Trophoblast cell (in vitro differentiated cells and primary cell): ENCODE measurements at regions not wholly inside any gene's neighbourhood (a gene's known extent, or its start where the extent isn't known, plus 50 kb on each side); places are given as distances from the start of the nearest gene placed in this dataset.

Source experiments
- DNase-seq, 2 donors: peaks; one replicate each; pipeline ENCODE4 v3.0.0-alpha.2; 2016
- H2AFZ ChIP-seq: 2 replicates; pipeline ENCODE4 v1.6.1; 2013; ENCODE audit warnings: low read length, moderate library complexity, mild to moderate bottlenecking; ENCODE audit not compliant: insufficient read depth, poor library complexity
- H2AK5ac ChIP-seq: 2 replicates; pipeline ENCODE4 v1.6.1; 2013; ENCODE audit warnings: mild to moderate bottlenecking, low read length
- H2BK120ac ChIP-seq: 2 replicates; pipeline ENCODE4 v1.6.1; 2013; ENCODE audit warnings: low read length, mild to moderate bottlenecking, moderate library complexity; ENCODE audit not compliant: insufficient read depth, poor library complexity
- H2BK12ac ChIP-seq: 2 replicates; pipeline ENCODE4 v1.6.1; 2013; ENCODE audit warnings: mild to moderate bottlenecking, low read length, moderate library complexity
- H2BK5ac ChIP-seq: 2 replicates; pipeline ENCODE4 v1.6.1; 2013; ENCODE audit warnings: low read length, low read depth, moderate library complexity, mild to moderate bottlenecking; ENCODE audit not compliant: poor library complexity
- H3K14ac ChIP-seq: 2 replicates; pipeline ENCODE4 v1.6.1; 2013; ENCODE audit warnings: mild to moderate bottlenecking, low read length
- H3K18ac ChIP-seq: 2 replicates; pipeline ENCODE4 v1.6.1; 2013; ENCODE audit warnings: mild to moderate bottlenecking, low read length
- H3K23ac ChIP-seq: 2 replicates; pipeline ENCODE4 v1.6.1; 2013; ENCODE audit warnings: low read length
- H3K27ac ChIP-seq: 2 replicates; pipeline ENCODE4 v1.5.1; 2013; ENCODE audit warnings: low read depth, mild to moderate bottlenecking, inconsistent platforms, low read length, moderate library complexity
- H3K27me3 ChIP-seq: 2 replicates; pipeline ENCODE4 v1.6.1; 2013; ENCODE audit warnings: inconsistent platforms, mild to moderate bottlenecking, low read length, moderate library complexity; ENCODE audit not compliant: insufficient read depth
- H3K36me3 ChIP-seq, 2 experiments: 1 replicate in 1 of 2; 2 replicates in 1 of 2; pipeline ENCODE4 v1.6.1; 2013; ENCODE audit warnings: low read length in 2 of 2, mild to moderate bottlenecking in 2 of 2, moderate library complexity in 1 of 2; ENCODE audit not compliant: insufficient read depth in 2 of 2, control insufficient read depth in 1 of 2
- H3K4ac ChIP-seq: 2 replicates; pipeline ENCODE4 v1.6.1; 2013; ENCODE audit warnings: low read depth, mild to moderate bottlenecking, low read length, moderate library complexity
- H3K4me1 ChIP-seq, 2 experiments: 1 replicate in 1 of 2; 2 replicates in 1 of 2; pipeline ENCODE4 v1.6.1; 2013; ENCODE audit warnings: low read length in 2 of 2, mild to moderate bottlenecking in 2 of 2, moderate library complexity in 1 of 2; ENCODE audit not compliant: insufficient read depth in 2 of 2, control insufficient read depth in 1 of 2
- H3K4me2 ChIP-seq: 2 replicates; pipeline ENCODE4 v1.6.1; 2013; ENCODE audit warnings: inconsistent platforms, mild to moderate bottlenecking, low read length, moderate library complexity
- H3K4me3 ChIP-seq: 2 replicates; pipeline ENCODE4 v1.5.1; 2013; ENCODE audit warnings: mild to moderate bottlenecking, low read depth, low read length, inconsistent platforms
- H3K79me1 ChIP-seq: one replicate; pipeline ENCODE4 v1.6.1; 2013; ENCODE audit warnings: low read length
- H3K79me2 ChIP-seq: 2 replicates; pipeline ENCODE4 v1.6.1; 2013; ENCODE audit warnings: low read length, mild to moderate bottlenecking; ENCODE audit not compliant: control insufficient read depth, insufficient read depth, poor library complexity
- H3K9ac ChIP-seq: 2 replicates; pipeline ENCODE4 v1.6.1; 2013; ENCODE audit warnings: mild to moderate bottlenecking, low read length
- H3K9me3 ChIP-seq: 2 replicates; pipeline ENCODE4 v1.6.1; 2013; ENCODE audit warnings: low read depth, mild to moderate bottlenecking, control low read depth, inconsistent platforms, low read length; ENCODE audit not compliant: insufficient read depth
- H4K12ac ChIP-seq: 2 replicates; pipeline ENCODE4 v1.6.1; 2013; ENCODE audit warnings: low read depth, mild to moderate bottlenecking, low read length, moderate library complexity
- H4K8ac ChIP-seq: 2 replicates; pipeline ENCODE4 v1.6.1; 2013; ENCODE audit warnings: low read depth, mild to moderate bottlenecking, low read length, moderate library complexity
- H4K91ac ChIP-seq: one replicate; pipeline ENCODE4 v1.6.1; 2013; ENCODE audit warnings: low read depth, mild to moderate bottlenecking, low read length, moderate library complexity
- WGBS: extraction: QIAGEN DNeasy Blood & Tissue Kit; methylation state at CpG from one replicate; pipeline ENCODE4 v1.1.7; 2013; ENCODE audit warnings: missing lambda C conversion rate; ENCODE audit not compliant: insufficient read length, insufficient coverage; ENCODE audit errors: extremely low coverage; 5-methylcytosine and 5-hydroxymethylcytosine counted together

DNA sequence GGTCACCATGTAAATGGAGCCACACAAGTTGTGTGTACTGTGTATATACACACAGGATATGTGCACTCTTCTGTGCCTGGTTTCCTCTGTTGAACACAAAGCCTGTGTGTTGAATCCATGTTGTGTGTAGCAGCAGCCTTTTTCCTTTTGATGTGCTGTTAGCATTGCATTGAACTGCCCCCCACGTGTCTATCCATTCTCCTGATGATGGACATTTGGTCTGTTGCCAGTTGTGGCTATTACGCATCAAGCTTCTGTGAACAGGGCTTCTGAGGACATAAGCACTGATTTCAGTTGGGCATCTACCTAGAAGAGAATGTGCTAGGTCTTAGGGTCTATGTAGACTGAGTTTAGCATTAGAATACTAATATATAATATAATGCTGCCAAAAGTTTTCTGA lies 77.4 kb downstream of the LSM3 start:
- no peaks in the 10 kb centered on the region for H3K79me2 ChIP-seq
- H3K18ac ChIP-seq = no peak overlapping the region
- no peak overlapping the region for H3K23ac ChIP-seq
- WGBS = no CpG with 5 or more reads among the region's 2 CpGs
- no peak overlapping the region for H2BK5ac ChIP-seq
- H4K91ac ChIP-seq = no peak overlapping the region
- no peak overlapping the region for H3K14ac ChIP-seq
- H3K9me3 ChIP-seq = peaks cover 1% of the 10 kb centered on the region
- H3K4me2 ChIP-seq = no peak overlapping the region
- H4K12ac ChIP-seq = no peak overlapping the region
- no peak overlapping the region for H2AK5ac ChIP-seq
- no peak overlapping the region for H2BK120ac ChIP-seq
- H3K79me1 ChIP-seq = peaks cover 23% of the 10 kb centered on the region
- H2BK12ac ChIP-seq = no peak overlapping the region
- H3K4me3 ChIP-seq = no peak overlapping the region
- no peak overlapping the region for H3K4ac ChIP-seq
- no peaks in the 10 kb centered on the region for H3K27me3 ChIP-seq
- no peak overlapping the region for H4K8ac ChIP-seq
- no peak for DNase-seq
- H3K36me3 ChIP-seq = no peaks in the 10 kb centered on the region
- no peak overlapping the region for H2AFZ ChIP-seq
- H3K4me1 ChIP-seq = peaks cover 16 to 20% of the 10 kb centered on the region in 2 experiments
- H3K27ac ChIP-seq = no peak overlapping the region
- no peak overlapping the region for H3K9ac ChIP-seq

DNA sequence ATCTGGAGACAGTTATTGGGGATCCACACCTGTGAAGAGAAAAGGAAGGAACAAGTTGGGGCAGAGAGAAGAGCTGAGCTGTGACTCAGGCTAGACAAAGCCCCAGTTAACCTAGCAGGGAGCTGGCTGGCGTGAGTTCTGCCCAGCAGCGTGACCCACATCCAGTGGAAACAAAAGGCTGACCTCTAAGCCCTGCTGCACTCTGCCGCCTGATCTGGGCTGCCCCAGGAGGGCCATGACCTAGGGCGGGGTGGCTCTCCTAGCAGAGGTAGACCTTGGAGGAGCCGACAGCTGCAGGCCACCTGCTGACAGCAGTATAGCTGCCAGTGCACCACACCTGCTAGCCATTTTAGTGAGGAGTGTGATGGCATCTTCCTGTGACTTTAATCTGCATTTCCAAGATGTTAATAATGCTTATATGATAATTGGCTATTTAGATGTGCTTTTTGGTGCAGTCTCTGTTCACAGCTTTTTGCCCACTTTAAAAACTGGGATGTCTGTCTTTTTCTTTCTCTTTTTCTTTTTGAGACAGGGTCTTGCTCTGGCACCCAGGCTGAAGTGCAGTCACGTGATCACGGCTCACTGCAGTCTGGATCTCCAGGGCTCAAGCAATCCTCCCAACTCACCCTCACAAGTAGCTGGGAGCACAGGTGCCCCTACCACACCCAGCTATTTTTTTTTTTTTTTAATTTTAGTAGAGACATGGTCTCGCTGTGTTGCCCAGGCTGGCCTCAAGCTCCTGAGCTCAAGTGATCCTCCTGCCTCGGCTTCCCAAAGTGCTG lies 78.1 kb downstream of the LSM3 start:
- H4K8ac ChIP-seq = no peak overlapping the region
- H2BK5ac ChIP-seq = no peak overlapping the region
- no peaks in the 10 kb centered on the region for H3K36me3 ChIP-seq
- no peak overlapping the region for H3K14ac ChIP-seq
- no peak overlapping the region for H3K9ac ChIP-seq
- H3K4me1 ChIP-seq = peaks cover 16 to 20% of the 10 kb centered on the region in 2 experiments
- peak overlapping the region; percentile 60 for H4K91ac ChIP-seq
- H2AK5ac ChIP-seq = peak overlapping the region; percentile 50
- no peaks in the 10 kb centered on the region for H3K27me3 ChIP-seq
- H3K4me2 ChIP-seq = no peak overlapping the region
- H3K4ac ChIP-seq = no peak overlapping the region
- peaks cover 23% of the 10 kb centered on the region for H3K79me1 ChIP-seq
- no peak overlapping the region for H4K12ac ChIP-seq
- peaks cover 1% of the 10 kb centered on the region for H3K9me3 ChIP-seq
- H2BK120ac ChIP-seq = peak overlapping the region; percentile 34
- no peak overlapping the region for H2AFZ ChIP-seq
- H3K18ac ChIP-seq = no peak overlapping the region
- WGBS = no CpG with 5 or more reads among the region's 9 CpGs
- no peak overlapping the region for H3K23ac ChIP-seq
- no peak for DNase-seq
- H3K79me2 ChIP-seq = no peaks in the 10 kb centered on the region
- peak overlapping the region; percentile 72 for H2BK12ac ChIP-seq
- no peak overlapping the region for H3K4me3 ChIP-seq
- H3K27ac ChIP-seq = no peak overlapping the region

DNA sequence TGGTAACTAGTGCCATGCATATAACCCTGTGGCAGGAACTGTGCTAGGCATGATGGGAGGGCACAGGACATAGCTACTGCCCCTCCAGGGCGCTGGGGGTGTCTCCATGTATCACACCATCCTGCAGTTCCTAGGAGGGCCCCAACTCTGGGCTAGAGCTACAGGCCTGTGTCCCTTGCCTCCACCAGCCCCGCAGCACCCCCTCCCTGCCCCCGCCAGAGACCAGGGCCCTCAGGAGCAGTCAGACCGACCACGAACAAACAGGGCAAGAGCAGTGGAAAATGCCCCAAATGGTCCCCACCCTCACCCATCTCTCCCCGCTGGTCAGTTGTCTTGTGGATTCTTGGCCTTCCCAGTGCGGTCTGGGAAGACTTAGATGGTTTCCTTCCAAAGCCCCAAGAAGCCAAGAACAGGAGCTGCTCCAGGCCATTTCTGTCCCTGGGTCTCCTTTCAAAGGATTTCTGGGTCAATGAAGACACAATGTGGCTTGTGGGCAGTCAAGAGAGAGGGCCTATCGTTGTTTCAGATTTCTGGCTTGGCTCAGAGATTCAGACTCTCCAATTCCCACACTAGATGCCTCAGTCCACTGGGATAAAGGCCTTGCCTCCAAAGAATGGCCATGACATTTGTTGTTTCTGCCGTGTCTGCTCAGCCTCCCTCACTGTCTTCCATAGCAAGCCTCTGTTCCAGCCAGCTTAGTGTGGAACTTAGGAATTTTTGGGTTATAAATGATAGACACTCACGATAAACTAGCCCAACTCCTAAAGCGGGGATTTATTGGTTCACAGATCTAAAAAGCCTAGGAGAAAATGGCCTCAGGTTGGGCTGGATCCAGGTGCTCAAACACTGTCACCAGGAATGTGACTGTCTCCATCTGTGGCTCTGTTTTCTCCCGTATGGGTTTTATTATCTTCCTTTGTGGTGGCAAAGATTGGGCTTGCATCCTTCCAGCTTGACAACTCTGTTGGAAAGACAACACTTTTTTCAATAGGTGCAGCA lies 80.6 kb downstream of the LSM3 start:
- H3K4me1 ChIP-seq = peaks cover 0 to 4% of the 10 kb centered on the region in 2 experiments
- H3K18ac ChIP-seq = peak overlapping the region; percentile 12
- DNase-seq = no peak
- H3K27me3 ChIP-seq = no peaks in the 10 kb centered on the region
- no peak overlapping the region for H3K23ac ChIP-seq
- peaks cover 13% of the 10 kb centered on the region for H3K79me1 ChIP-seq
- peaks cover 2% of the 10 kb centered on the region for H3K9me3 ChIP-seq
- H3K14ac ChIP-seq = peak overlapping the region; percentile 73
- H2AFZ ChIP-seq = no peak overlapping the region
- H3K4me3 ChIP-seq = no peak overlapping the region
- H3K79me2 ChIP-seq = no peaks in the 10 kb centered on the region
- peak overlapping the region; percentile 31 for H2BK12ac ChIP-seq
- H3K4me2 ChIP-seq = no peak overlapping the region
- peak overlapping the region; percentile 11 for H4K91ac ChIP-seq
- no peak overlapping the region for H2AK5ac ChIP-seq
- no peak overlapping the region for H4K8ac ChIP-seq
- peak overlapping the region; percentile 35 for H2BK120ac ChIP-seq
- no peak overlapping the region for H2BK5ac ChIP-seq
- H3K9ac ChIP-seq = no peak overlapping the region
- no peak overlapping the region for H3K4ac ChIP-seq
- no peak overlapping the region for H3K27ac ChIP-seq
- H4K12ac ChIP-seq = no peak overlapping the region
- WGBS = no CpG with 5 or more reads among the region's 12 CpGs
- no peaks in the 10 kb centered on the region for H3K36me3 ChIP-seq

DNA sequence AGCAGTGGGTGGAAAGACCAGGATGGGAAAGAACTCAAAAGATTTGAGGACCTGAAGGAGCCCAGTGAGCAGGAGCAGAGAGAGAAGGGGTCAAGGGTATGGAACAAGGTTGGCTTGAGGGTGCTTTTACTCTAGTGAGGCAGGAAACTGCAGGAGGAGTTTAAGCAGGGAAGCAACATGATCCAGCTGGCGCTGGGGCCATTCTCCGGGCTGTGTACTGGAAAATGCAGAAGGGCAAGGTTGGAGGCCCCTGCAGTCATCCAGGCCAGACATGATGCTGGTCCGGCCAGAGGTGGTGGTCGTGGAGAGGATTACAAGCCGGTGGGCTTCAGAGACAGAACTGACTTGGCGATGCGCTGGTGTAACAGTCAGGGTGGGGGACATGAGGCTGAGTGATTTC lies 81.8 kb downstream of the LSM3 start:
- Histone ChIP-seq H3K23ac (no peak overlapping the region), H3K4me1 (peaks cover 0 to 4% of the 10 kb centered on the region in 2 experiments), H3K9me3 (peaks cover 1% of the 10 kb centered on the region), H2AK5ac (peak overlapping the region; percentile 51), H3K4me3 (no peak overlapping the region), H3K18ac (peak overlapping the region; percentile 34), H3K27me3 (no peaks in the 10 kb centered on the region), H2BK120ac (peak overlapping the region; percentile 77), H3K27ac (no peak overlapping the region), H2BK5ac (peak overlapping the region; percentile 37), H3K36me3 (no peaks in the 10 kb centered on the region), H4K8ac (peak overlapping the region; percentile 41), H3K14ac (peak overlapping the region; percentile 27), H4K12ac (no peak overlapping the region), H3K79me1 (peaks cover 11% of the 10 kb centered on the region), H2BK12ac (peak overlapping the region; percentile 85), H3K9ac (no peak overlapping the region), H3K79me2 (no peaks in the 10 kb centered on the region), H3K4me2 (no peak overlapping the region), H3K4ac (no peak overlapping the region), H2AFZ (no peak overlapping the region), H4K91ac (peak overlapping the region; percentile 87)
- WGBS = no CpG with 5 or more reads among the region's 7 CpGs
- DNase-seq = no peak
